Activated CD4-positive, alpha-beta memory T cell treated with anti-CD3 and anti-CD28 coated beads, Interleukin-2, amount 10 ng/mL, durations not matched to agents 7 days and 5 days (primary cell): ENCODE measurements at regions not wholly inside any gene's neighbourhood (a gene's known extent, or its start where the extent isn't known, plus 50 kb on each side); places are given as distances from the start of the nearest gene placed in this dataset.

Source experiments
- CTCF ChIA-PET: fragments of 350-600 bp; sonication (Branson Sonifier 250); formaldehyde crosslinking; loops from one replicate; lab custom pipeline; 2021; ENCODE audit warnings: antibody characterized with exemption, inconsistent platforms; lab: Charles Lee
- POLR2A ChIA-PET: fragments of 350-600 bp; sonication (Branson Sonifier 250); formaldehyde crosslinking; loops from one replicate; lab custom pipeline; 2021; ENCODE audit warnings: antibody characterized with exemption; lab: Charles Lee
- DNase-seq: peaks from one replicate; pipeline ENCODE4 v3.0.0-alpha.2; 2020
- H3K27ac Mint-ChIP-seq: one replicate; pipeline ENCODE4 v1.8.0; 2021; ENCODE audit warnings: mild to moderate bottlenecking, mixed read lengths
- H3K27me3 Mint-ChIP-seq: one replicate; pipeline ENCODE4 v1.8.0; 2021; ENCODE audit warnings: mixed read lengths
- H3K36me3 Mint-ChIP-seq: one replicate; pipeline ENCODE4 v1.8.0; 2021; ENCODE audit warnings: low read depth, mixed read lengths
- H3K4me1 Mint-ChIP-seq: one replicate; pipeline ENCODE4 v1.8.0; 2021; ENCODE audit warnings: mixed read lengths
- H3K4me3 Mint-ChIP-seq: one replicate; pipeline ENCODE4 v1.8.0; 2021; ENCODE audit warnings: mild to moderate bottlenecking, mixed read lengths
- H3K9me3 Mint-ChIP-seq: one replicate; pipeline ENCODE4 v1.8.0; 2021; ENCODE audit warnings: mixed read lengths

GRCh38 chr13:54356209-54356608 lies 1327.6 kb downstream of the OLFM4 start:
- peaks cover 2% of the 10 kb centered on the region for H3K9me3 Mint-ChIP-seq
- no peaks in the 10 kb centered on the region for H3K36me3 Mint-ChIP-seq
- H3K4me3 Mint-ChIP-seq: no peak overlapping the region
- ChIA-PET POLR2A (no interaction called here), CTCF (no interaction called here)
- no peak overlapping the region for H3K27ac Mint-ChIP-seq
- no peak for DNase-seq
- H3K27me3 Mint-ChIP-seq: no peaks in the 10 kb centered on the region
- no peaks in the 10 kb centered on the region for H3K4me1 Mint-ChIP-seq

- Mint-ChIP-seq H3K27ac (no peak overlapping the region), H3K36me3 (no peaks in the 10 kb centered on the region), H3K9me3 (peaks cover 2% of the 10 kb centered on the region), H3K4me3 (no peak overlapping the region), H3K4me1 (no peaks in the 10 kb centered on the region), H3K27me3 (no peaks in the 10 kb centered on the region)
- CTCF ChIA-PET: no interaction called here
- POLR2A ChIA-PET: no interaction called here
- no peak for DNase-seq
These were observed 1328.2 kb downstream of the OLFM4 start for GRCh38 chr13:54356849-54357248.

- Mint-ChIP-seq H3K4me1 (no peaks in the 10 kb centered on the region), H3K9me3 (peaks cover 2% of the 10 kb centered on the region), H3K27me3 (no peaks in the 10 kb centered on the region), H3K36me3 (no peaks in the 10 kb centered on the region), H3K4me3 (no peak overlapping the region), H3K27ac (no peak overlapping the region)
- ChIA-PET CTCF (no interaction called here), POLR2A (no interaction called here)
- no peak for DNase-seq
These were observed 1328.8 kb downstream of the OLFM4 start for GRCh38 chr13:54357284-54357933.

GRCh38 chr13:54361460-54361859 lies 1332.8 kb downstream of the OLFM4 start:
- no peak overlapping the region for H3K27ac Mint-ChIP-seq
- ChIA-PET POLR2A (no interaction called here), CTCF (no interaction called here)
- no peak for DNase-seq
- no peak overlapping the region for H3K4me3 Mint-ChIP-seq
- H3K4me1 Mint-ChIP-seq: no peaks in the 10 kb centered on the region
- no peaks in the 10 kb centered on the region for H3K36me3 Mint-ChIP-seq
- no peaks in the 10 kb centered on the region for H3K27me3 Mint-ChIP-seq
- peaks cover 4% of the 10 kb centered on the region for H3K9me3 Mint-ChIP-seq

- DNase-seq: no peak
- no peaks in the 10 kb centered on the region for H3K4me1 Mint-ChIP-seq
- POLR2A ChIA-PET: no interaction called here
- no peak overlapping the region for H3K27ac Mint-ChIP-seq
- no peak overlapping the region for H3K4me3 Mint-ChIP-seq
- no peaks in the 10 kb centered on the region for H3K27me3 Mint-ChIP-seq
- no peaks in the 10 kb centered on the region for H3K36me3 Mint-ChIP-seq
- H3K9me3 Mint-ChIP-seq: peaks cover 7% of the 10 kb centered on the region
- CTCF ChIA-PET: no interaction called here
These were observed 1338.1 kb downstream of the OLFM4 start for GRCh38 chr13:54366728-54367127.

- POLR2A ChIA-PET: no interaction called here
- Mint-ChIP-seq H3K9me3 (peaks cover 11% of the 10 kb centered on the region), H3K4me1 (no peaks in the 10 kb centered on the region), H3K4me3 (no peak overlapping the region), H3K27ac (no peak overlapping the region), H3K27me3 (no peaks in the 10 kb centered on the region), H3K36me3 (no peaks in the 10 kb centered on the region)
- DNase-seq: no peak
- CTCF ChIA-PET: no interaction called here
These were observed 1339.1 kb downstream of the OLFM4 start for GRCh38 chr13:54367639-54368271.

GRCh38 chr13:54368387-54368786 lies 1339.8 kb downstream of the OLFM4 start:
- H3K27me3 Mint-ChIP-seq: no peaks in the 10 kb centered on the region

GRCh38 chr13:54373211-54373610 lies 1344.6 kb downstream of the OLFM4 start:
- H3K4me1 Mint-ChIP-seq: no peaks in the 10 kb centered on the region
- ChIA-PET CTCF (no interaction called here), POLR2A (no interaction called here)
- DNase-seq: no peak
- no peak overlapping the region for H3K4me3 Mint-ChIP-seq
- H3K9me3 Mint-ChIP-seq: peaks cover 12% of the 10 kb centered on the region
- H3K36me3 Mint-ChIP-seq: no peaks in the 10 kb centered on the region
- H3K27me3 Mint-ChIP-seq: no peaks in the 10 kb centered on the region
- H3K27ac Mint-ChIP-seq: no peak overlapping the region

More at GRCh38 chr13:54368387-54368786, 1339.8 kb downstream of the OLFM4 start:
- Mint-ChIP-seq H3K27ac (no peak overlapping the region), H3K4me3 (no peak overlapping the region), H3K9me3 (peaks cover 9% of the 10 kb centered on the region), H3K4me1 (no peaks in the 10 kb centered on the region), H3K36me3 (no peaks in the 10 kb centered on the region)
- ChIA-PET CTCF (no interaction called here), POLR2A (no interaction called here)
- DNase-seq: no peak

GRCh38 chr13:54379461-54379860 lies 1350.8 kb downstream of the OLFM4 start:
- CTCF ChIA-PET: no interaction called here
- Mint-ChIP-seq H3K4me3 (no peak overlapping the region), H3K9me3 (peaks cover 12% of the 10 kb centered on the region), H3K36me3 (no peaks in the 10 kb centered on the region), H3K27ac (no peak overlapping the region), H3K27me3 (no peaks in the 10 kb centered on the region), H3K4me1 (no peaks in the 10 kb centered on the region)
- no peak for DNase-seq
- POLR2A ChIA-PET: interaction anchor here (0.6 kb wide), 1 partner anchor 354 kb away, joined by 3 read pairs; no protein-coding TSS in a partner anchor

- no peaks in the 10 kb centered on the region for H3K27me3 Mint-ChIP-seq
- DNase-seq: no peak
- H3K27ac Mint-ChIP-seq: no peak overlapping the region
- ChIA-PET POLR2A (no interaction called here), CTCF (no interaction called here)
- H3K4me1 Mint-ChIP-seq: no peaks in the 10 kb centered on the region
- H3K36me3 Mint-ChIP-seq: no peaks in the 10 kb centered on the region
- H3K4me3 Mint-ChIP-seq: no peak overlapping the region
- H3K9me3 Mint-ChIP-seq: peaks cover 9% of the 10 kb centered on the region
These were observed 1355.0 kb downstream of the OLFM4 start for GRCh38 chr13:54383604-54384003.

GRCh38 chr13:54387625-54388024 lies 1359.0 kb downstream of the OLFM4 start:
- no peaks in the 10 kb centered on the region for H3K4me1 Mint-ChIP-seq
- DNase-seq: no peak
- H3K36me3 Mint-ChIP-seq: no peaks in the 10 kb centered on the region
- POLR2A ChIA-PET: no interaction called here
- H3K4me3 Mint-ChIP-seq: no peak overlapping the region
- CTCF ChIA-PET: no interaction called here
- peaks cover 4% of the 10 kb centered on the region for H3K9me3 Mint-ChIP-seq
- H3K27ac Mint-ChIP-seq: no peak overlapping the region
- H3K27me3 Mint-ChIP-seq: no peaks in the 10 kb centered on the region

- Mint-ChIP-seq H3K36me3 (no peaks in the 10 kb centered on the region), H3K27ac (no peak overlapping the region), H3K4me3 (no peak overlapping the region), H3K27me3 (no peaks in the 10 kb centered on the region), H3K9me3 (peaks cover 4% of the 10 kb centered on the region), H3K4me1 (no peaks in the 10 kb centered on the region)
- ChIA-PET CTCF (no interaction called here), POLR2A (no interaction called here)
- no peak for DNase-seq
These were observed 1362.2 kb downstream of the OLFM4 start for GRCh38 chr13:54390841-54391240.

- no peaks in the 10 kb centered on the region for H3K36me3 Mint-ChIP-seq
- H3K27ac Mint-ChIP-seq: no peak overlapping the region
- ChIA-PET CTCF (no interaction called here), POLR2A (no interaction called here)
- H3K4me1 Mint-ChIP-seq: no peaks in the 10 kb centered on the region
- no peaks in the 10 kb centered on the region for H3K27me3 Mint-ChIP-seq
- H3K4me3 Mint-ChIP-seq: no peak overlapping the region
- DNase-seq: no peak
- peaks cover 4% of the 10 kb centered on the region for H3K9me3 Mint-ChIP-seq
These were observed 1365.6 kb downstream of the OLFM4 start for GRCh38 chr13:54394085-54394700.

- no peak overlapping the region for H3K4me3 Mint-ChIP-seq
These were observed 1366.3 kb downstream of the OLFM4 start for GRCh38 chr13:54394908-54395307.

More at GRCh38 chr13:54394908-54395307, 1366.3 kb downstream of the OLFM4 start:
- Mint-ChIP-seq H3K4me1 (no peaks in the 10 kb centered on the region), H3K9me3 (peaks cover 4% of the 10 kb centered on the region), H3K36me3 (no peaks in the 10 kb centered on the region), H3K27ac (no peak overlapping the region), H3K27me3 (no peaks in the 10 kb centered on the region)
- POLR2A ChIA-PET: no interaction called here
- CTCF ChIA-PET: no interaction called here
- DNase-seq: no peak
